CD4-positive, alpha-beta T cell treated with Interleukin-17A for 1 hour (primary cell): ENCODE measurements at regions not wholly inside any gene's neighbourhood (a gene's known extent, or its start where the extent isn't known, plus 50 kb on each side); places are given as distances from the start of the nearest gene placed in this dataset.
"Not testable (repeated sequence)": the region's sequence is repeated elsewhere in the genome, so short reads cannot be mapped to it uniquely, and the experiment has no call there.

Experiments
- DNase-seq: peaks from one replicate; pipeline ENCODE4 v3.0.0-alpha.2; 2020

- no peak for DNase-seq
These were observed 676.0 kb upstream of the MARCKS start for GRCh38 chr6:113181164-113181563.

DNA sequence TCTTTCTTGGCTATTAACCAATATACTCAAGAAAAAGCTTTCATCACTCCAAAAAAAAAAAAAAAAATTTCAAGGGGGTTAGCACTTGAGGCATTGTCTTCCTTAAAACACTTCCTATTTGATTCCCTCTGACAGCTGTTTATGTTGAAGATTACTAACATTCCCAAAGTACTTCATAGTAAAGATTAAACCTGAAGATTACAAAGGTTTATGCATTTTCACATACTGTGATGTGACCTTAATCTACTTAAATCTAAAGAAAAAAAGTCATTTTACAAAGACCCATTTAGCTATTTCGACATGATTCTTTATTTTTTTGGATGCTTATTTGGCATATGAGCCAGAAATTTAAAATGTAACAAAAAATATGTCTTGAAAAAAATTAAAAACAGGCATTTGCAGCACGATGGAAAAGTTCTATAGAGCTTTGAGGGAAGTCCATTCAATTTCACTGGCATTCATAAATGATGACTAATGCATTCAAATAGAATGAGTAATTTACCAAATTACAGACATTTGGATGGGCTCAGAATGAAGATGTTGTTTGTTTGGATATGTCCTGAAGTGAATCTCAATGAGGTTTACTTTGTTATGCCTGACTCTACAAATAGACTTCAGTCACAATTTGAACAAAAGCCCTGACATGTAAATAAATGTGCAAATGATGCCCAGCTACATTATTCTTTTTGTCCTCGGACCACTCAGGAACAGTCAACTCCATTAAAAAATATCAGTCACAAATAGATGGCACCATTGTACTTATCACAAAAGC, 674.6 kb upstream of the MARCKS start:
- no peak for DNase-seq

- no peak for DNase-seq
These were observed 672.9 kb upstream of the MARCKS start for GRCh38 chr6:113184291-113184690.

DNA sequence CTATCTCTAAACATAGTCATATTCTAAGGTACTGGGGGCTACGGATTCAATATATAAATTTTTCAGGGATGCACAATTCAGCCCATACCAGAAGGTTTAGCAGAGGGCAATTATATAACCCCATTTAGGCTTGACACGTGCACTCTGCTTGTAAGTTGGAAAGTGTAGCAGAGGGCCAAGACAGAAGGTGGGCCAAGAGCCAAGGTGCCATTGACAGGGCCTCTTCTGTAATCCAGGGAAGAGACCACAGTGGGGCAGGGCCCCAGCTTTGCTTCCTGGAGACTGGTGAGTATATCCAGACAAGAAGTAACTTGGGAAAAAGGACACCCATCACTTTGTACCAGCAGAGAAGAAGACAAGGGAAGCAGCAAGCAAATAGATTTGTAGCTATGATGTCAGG, 672.4 kb upstream of the MARCKS start:
- no peak for DNase-seq

- DNase-seq = no peak
These were observed 671.8 kb upstream of the MARCKS start for GRCh38 chr6:113185299-113185698.

- DNase-seq = no peak
These were observed 669.5 kb upstream of the MARCKS start for GRCh38 chr6:113187661-113188060.

GRCh38 chr6:113188962-113189361, 668.2 kb upstream of the MARCKS start:
- no peak for DNase-seq

DNA sequence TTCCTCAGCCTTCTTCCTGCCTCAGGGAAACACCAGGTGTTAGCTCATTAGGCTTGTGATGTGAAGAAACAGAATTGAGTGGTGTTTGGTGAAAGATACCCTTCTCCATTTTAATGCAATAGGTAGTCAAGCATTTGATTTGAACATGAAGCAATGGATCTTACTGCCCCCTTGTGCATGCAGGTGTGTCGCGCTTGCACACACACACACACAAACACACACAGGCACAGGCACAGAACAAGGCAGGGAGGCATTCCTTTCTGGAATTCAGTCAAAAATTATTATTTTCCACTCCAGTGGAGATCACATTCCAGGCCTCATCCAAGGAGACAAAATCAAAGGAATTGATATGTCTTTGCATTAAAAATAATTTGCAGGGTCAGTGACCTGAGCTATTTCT, 667.0 kb upstream of the MARCKS start:
- no peak for DNase-seq

- no peak for DNase-seq
These were observed 663.1 kb upstream of the MARCKS start for GRCh38 chr6:113194090-113194489.

DNA sequence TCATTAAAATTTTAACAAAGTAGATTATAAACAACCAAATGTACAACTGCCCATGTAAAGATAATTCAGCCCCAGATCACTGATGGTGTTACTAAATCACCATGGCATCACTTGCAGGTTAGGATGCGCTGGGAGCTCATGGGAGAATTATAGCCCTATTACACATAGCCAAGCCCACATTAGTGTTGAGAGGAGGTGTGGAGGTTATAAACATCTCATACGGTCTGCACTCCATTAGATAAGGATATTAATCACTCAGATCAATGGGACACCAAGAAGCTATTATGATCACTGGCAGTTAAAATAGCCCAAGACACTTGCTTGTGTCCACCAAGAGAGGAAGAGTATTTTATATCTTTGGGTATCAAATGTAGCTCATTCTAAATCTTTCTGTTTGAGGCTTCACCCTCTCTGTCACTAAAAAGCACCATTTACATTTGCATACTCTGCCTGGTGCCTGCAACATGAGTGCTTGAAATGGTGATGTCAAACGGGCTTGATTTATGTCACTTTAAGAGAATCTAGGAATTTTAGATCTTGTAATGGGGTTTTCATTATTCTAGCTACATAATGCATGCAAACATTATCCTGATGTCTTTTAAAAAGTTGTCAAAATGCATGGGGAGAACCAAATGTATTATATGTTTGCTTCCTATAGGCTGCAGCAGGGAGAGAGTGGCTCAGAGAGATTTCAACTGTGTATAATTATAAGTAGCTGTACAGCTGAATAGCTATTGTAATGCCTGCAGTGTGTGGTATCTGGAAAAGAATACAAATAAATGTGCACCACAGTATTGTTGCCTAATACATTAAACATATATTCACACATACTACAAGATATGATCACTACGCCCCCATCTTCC, 654.1 kb upstream of the MARCKS start:
- DNase-seq = no peak

- DNase-seq = no peak
These were observed 653.4 kb upstream of the MARCKS start for GRCh38 chr6:113203715-113204110.

DNA sequence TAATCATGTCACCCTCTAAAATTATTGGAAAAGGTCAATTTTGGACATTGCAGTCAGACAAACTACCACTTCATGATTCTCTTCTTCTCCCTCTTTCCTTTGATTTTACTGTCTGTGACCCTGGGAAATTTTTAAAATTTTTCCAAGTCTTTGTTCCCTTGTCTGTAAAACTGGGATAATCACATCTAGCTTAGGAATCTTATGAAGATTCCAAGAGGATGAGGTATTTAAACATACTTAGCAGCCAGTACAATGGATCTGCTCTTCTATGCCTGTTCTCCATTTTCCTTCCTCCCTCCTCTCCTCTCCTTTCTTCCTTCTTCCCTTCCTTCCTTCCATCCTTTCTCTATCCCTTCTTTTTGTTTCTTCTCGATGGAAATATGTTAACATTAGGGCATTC, 651.6 kb upstream of the MARCKS start:
- DNase-seq = no peak

DNA sequence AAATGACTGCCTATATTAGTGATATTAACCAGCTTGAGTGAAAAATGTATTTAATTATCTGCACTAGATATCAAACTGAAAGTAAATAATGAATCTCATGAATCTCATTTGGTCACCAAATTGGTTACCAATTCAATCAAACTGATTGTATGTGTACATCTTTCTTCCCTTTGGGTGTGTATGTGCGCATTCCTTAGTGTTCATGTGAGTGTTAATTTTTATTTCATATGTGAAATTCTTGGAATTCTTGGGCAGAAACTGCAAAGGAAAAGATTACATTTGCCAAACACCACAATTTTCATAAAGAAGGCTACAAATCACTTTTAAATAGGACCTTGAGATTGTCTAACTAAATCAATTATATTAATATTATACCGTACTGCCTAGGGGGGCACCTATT, 648.4 kb upstream of the MARCKS start:
- DNase-seq = no peak

- no peak for DNase-seq
These were observed 647.8 kb upstream of the MARCKS start for GRCh38 chr6:113209315-113209714.

DNA sequence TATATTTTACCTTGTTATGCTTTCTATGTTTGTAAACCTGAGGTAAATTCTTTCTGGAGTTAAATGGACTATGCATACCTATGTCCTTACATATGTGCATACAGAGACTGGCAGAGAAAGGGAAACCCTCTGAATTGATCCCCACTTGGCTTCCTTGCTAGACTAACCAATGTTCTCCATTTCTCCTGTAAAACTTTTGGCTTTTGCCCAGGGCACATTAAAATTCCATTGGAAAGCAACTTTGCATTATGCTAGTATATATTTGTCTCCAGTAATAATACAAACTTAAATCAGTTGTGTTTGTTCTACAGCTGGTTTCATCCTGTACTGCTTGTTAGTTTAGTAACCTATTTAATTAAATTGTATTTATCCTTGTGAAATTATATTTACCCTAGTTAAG, 646.0 kb upstream of the MARCKS start:
- no peak for DNase-seq

- no peak for DNase-seq
These were observed 637.4 kb upstream of the MARCKS start for GRCh38 chr6:113219783-113220182.

DNA sequence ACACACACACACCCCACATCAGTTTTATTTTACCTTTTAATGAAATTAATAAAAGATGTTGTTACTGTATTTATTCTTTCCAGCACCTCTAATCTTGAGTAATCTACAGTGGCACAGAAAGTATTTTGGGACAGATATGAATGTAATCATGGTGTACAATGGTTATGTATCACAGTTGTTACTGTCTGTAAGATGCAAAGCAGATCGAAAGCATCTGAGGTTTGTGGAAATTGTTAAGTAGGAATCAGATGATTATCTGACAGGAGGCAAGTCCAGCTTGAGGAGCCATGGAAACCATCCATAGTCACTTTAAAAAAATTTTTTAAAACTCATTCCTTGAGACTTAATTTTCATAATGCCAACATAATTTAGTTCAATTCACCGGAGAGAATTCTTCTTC, 636.3 kb upstream of the MARCKS start:
- DNase-seq = no peak

GRCh38 chr6:113221850-113222249, 635.3 kb upstream of the MARCKS start:
- no peak for DNase-seq

- DNase-seq = no peak
These were observed 611.0 kb upstream of the MARCKS start for GRCh38 chr6:113246186-113246585.

DNA sequence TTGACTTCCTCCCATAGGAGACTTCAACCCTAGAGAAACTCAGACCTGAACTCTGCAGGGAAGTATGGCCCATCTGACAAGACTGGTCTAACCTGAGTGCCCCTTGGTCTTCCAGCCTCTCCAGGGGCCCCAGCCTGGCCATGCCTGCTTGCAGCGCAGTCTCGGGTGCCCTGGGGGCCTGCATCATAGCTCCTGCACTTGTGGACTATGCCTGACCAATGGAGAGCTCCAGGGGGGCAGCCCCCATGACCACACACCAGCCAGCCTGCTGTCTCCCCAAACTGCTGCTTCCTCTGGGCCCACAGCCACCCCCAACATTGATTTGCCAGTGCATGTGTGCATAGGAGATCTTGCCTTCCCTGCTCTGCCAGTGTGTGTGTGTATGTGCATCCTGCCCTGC, 608.6 kb upstream of the MARCKS start:
- no peak for DNase-seq

DNA sequence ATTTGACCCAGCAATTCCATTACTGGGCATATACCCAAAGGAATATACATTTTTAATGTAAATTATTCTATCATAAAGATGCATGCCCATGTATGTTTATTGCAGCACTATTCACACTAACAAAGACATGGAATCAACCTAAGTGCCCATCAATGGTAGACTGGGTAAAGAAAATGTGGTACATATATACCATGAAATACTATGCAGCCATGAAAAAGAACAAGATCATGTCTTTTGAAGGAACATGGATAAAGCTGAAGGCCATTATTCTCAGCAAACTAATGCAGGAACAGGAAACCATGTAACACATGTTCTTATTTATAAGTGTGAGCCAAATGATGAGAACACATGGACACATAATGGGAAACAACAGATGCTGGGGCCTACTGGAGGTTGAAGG, 603.0 kb upstream of the MARCKS start:
- DNase-seq = not testable (repeated sequence)

DNA sequence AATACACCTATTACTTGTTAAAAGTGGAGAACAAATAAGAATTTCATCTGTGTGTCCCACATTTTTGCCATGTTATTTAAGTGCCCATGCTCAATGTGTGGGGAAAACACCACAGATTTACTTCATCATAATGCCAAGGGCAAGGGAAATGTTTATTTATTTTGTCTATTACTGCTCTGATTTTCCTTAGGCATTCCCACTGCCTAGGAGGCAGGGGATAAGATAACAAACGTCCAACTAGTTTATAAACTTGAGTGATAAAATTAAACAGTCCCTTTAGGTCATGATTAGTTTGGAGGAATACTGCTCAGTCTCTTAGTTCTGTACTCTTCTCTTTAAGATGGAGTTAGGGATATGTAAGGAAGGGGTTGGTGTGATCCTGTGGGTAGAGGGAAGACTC, 598.4 kb upstream of the MARCKS start:
- no peak for DNase-seq

GRCh38 chr6:113271437-113271836, 585.7 kb upstream of the MARCKS start:
- no peak for DNase-seq

- no peak for DNase-seq
These were observed 580.5 kb upstream of the MARCKS start for GRCh38 chr6:113276601-113277000.
